HepG2 (cell line): ENCODE measurements at regions not wholly inside any gene's neighbourhood (a gene's known extent, or its start where the extent isn't known, plus 50 kb on each side); places are given as distances from the start of the nearest gene placed in this dataset.

Experiments used
- ATAC-seq: fragments of 200-7000 bp; cut with Tn5 transposase; 3 replicates; pipeline ENCODE4 v1.9.1; 2020; ENCODE audit warnings: mild to moderate bottlenecking, moderate library complexity
- BruUV-seq: library from RNA; stranded (reverse); fragments of 400-500 nt; replicated peaks from 2 replicates; lab custom pipeline; 2021; lab: Mats Ljungman, UMichigan
- CTCF ChIA-PET: fragments of 300-600 bp; formaldehyde crosslinking; extraction: SDS; loops from one replicate; lab custom pipeline; 2021; ENCODE audit warnings: low total read pairs, inconsistent platforms, low intra/inter-chr PET ratio; lab: Yijun Ruan, JAX
- POLR2A ChIA-PET: fragments of 350-600 bp; sonication (Branson Sonifier 250); formaldehyde crosslinking; loops from one replicate; lab custom pipeline; 2020; ENCODE audit warnings: antibody characterized with exemption, inconsistent platforms; lab: Yijun Ruan, JAX
- DNase-seq: peaks from one replicate; pipeline ENCODE4 v3.0.0-alpha.2; 2015; ENCODE audit warnings: low spot score
- FAIRE-seq: peaks from 3 replicates; lab custom pipeline; 2011; peaks lifted over from hg19 to GRCh38; lab: Jason Lieb, UNC
- H2AFZ ChIP-seq: one replicate; pipeline ENCODE4 v1.6.1; 2011; ENCODE audit warnings: low read length, inconsistent platforms
- H3K27ac ChIP-seq: fragments of 300-600 bp; 3 replicates; pipeline ENCODE4 v1.8.0; 2011; ENCODE audit warnings: mixed run types, mild to moderate bottlenecking, mixed read lengths, low read length, inconsistent platforms; ENCODE audit not compliant: insufficient read depth; ENCODE audit errors: extremely low read length
- H3K27me3 ChIP-seq, 2 experiments: fragments of 200-600 bp in 1 of 2; 2 replicates in 1 of 2; 3 replicates in 1 of 2; pipeline versions ENCODE4 v1.6.0 to v1.8.0; 2011; ENCODE audit warnings: low read length in 2 of 2, mild to moderate bottlenecking in 2 of 2, moderate library complexity in 2 of 2, inconsistent platforms in 1 of 2; ENCODE audit not compliant: insufficient read depth in 2 of 2, control insufficient read depth in 1 of 2
- H3K36me3 ChIP-seq, 2 experiments: fragments of 200-600 bp in 1 of 2; replicated peaks in 1 of 2; 2 replicates in 1 of 2; 3 replicates in 1 of 2; pipeline versions ENCODE4 v1.5.1 to v1.8.0; 2011; ENCODE audit warnings: low read length in 2 of 2, inconsistent platforms in 1 of 2; ENCODE audit not compliant: insufficient read depth in 2 of 2, control insufficient read depth in 1 of 2
- H3K4me1 ChIP-seq: 2 replicates; pipeline ENCODE4 v1.5.1; 2012; ENCODE audit warnings: low read length, inconsistent platforms; ENCODE audit not compliant: insufficient read depth
- H3K4me2 ChIP-seq: 2 replicates; pipeline ENCODE4 v1.6.0; 2011; ENCODE audit warnings: low read depth, low read length, inconsistent platforms
- H3K4me3 ChIP-seq, 3 experiments: fragments of 200-600 bp in 1 of 3; sonication (generic), shearing (Covaris generic) in 1 of 3; replicated peaks in 1 of 3; 2 replicates each; pipeline ENCODE4 v1.5.1; 2011 to 2016; ENCODE audit warnings: low read length in 3 of 3, inconsistent platforms in 2 of 3, low read depth in 2 of 3, mild to moderate bottlenecking in 2 of 3, control low read depth in 1 of 3, mixed read lengths in 1 of 3; ENCODE audit not compliant: insufficient read depth in 1 of 3
- H3K79me2 ChIP-seq: one replicate; pipeline ENCODE4 v1.6.1; 2011; ENCODE audit warnings: low read length, inconsistent platforms; ENCODE audit not compliant: insufficient read depth
- H3K9ac ChIP-seq: 2 replicates; pipeline ENCODE4 v1.6.0; 2011; ENCODE audit warnings: mild to moderate bottlenecking, low read depth, low read length, inconsistent platforms; ENCODE audit not compliant: insufficient read depth
- H3K9me3 ChIP-seq: 2 replicates; pipeline ENCODE4 v1.5.1; 2012; ENCODE audit warnings: mild to moderate bottlenecking, low read length
- H4K20me1 ChIP-seq: 2 replicates; pipeline ENCODE4 v1.6.0; 2011; ENCODE audit warnings: inconsistent platforms, mild to moderate bottlenecking, low read length, moderate library complexity; ENCODE audit not compliant: insufficient read depth
- CEBPB ChIP-seq: IDR thresholded peaks from 2 replicates; pipeline ENCODE4 v1.6.1; 2011; ENCODE audit warnings: low read depth, low read length, improper control_type of control experiment, borderline replicate concordance
- CENPX ChIP-seq: sonication (generic); formaldehyde crosslinking; IDR thresholded peaks from 2 replicates; pipeline ENCODE4 v1.9.0; 2021; ENCODE audit warnings: mild to moderate bottlenecking, missing genetic modification reagents, moderate library complexity
- FIP1L1 ChIP-seq: fragments of 200-400 bp; formaldehyde crosslinking; IDR thresholded peaks from 2 replicates; pipeline ENCODE4 v1.6.1; 2018; ENCODE audit warnings: low read depth, mild to moderate bottlenecking, low read length, moderate library complexity, borderline replicate concordance; ENCODE audit not compliant: insufficient read depth
- GMEB1 ChIP-seq: sonication (generic); formaldehyde crosslinking; IDR thresholded peaks from 2 replicates; pipeline ENCODE4 v1.5.1; 2020; ENCODE audit warnings: missing genetic modification reagents, mild to moderate bottlenecking, borderline replicate concordance
- NONO ChIP-seq, 2 experiments: fragments of 450-650 bp in 1 of 2; sonication (generic) in 1 of 2; formaldehyde crosslinking in 1 of 2; IDR thresholded peaks in 1 of 2; conservative IDR thresholded peaks in 1 of 2; 2 replicates each; pipeline versions ENCODE4 v1.6.1 to v1.8.0; 2017 to 2022; ENCODE audit warnings: mild to moderate bottlenecking in 1 of 2, missing genetic modification reagents in 1 of 2, moderate library complexity in 1 of 2
- PHB2 ChIP-seq: fragments of 450-650 bp; IDR thresholded peaks from 2 replicates; pipeline ENCODE4 v1.6.1; 2018; ENCODE audit not compliant: partially characterized antibody
- POLR2A ChIP-seq, 2 experiments: IDR thresholded peaks; 2 replicates each; pipeline ENCODE4 v1.6.1; 2011; ENCODE audit warnings: low read depth in 2 of 2, low read length in 2 of 2, mild to moderate bottlenecking in 1 of 2, moderate library complexity in 1 of 2; ENCODE audit not compliant: insufficient read depth in 1 of 2
- SETDB1 ChIP-seq: sonication (generic); formaldehyde crosslinking; IDR thresholded peaks from 2 replicates; pipeline ENCODE4 v1.5.1; 2020; ENCODE audit warnings: missing genetic modification reagents, mild to moderate bottlenecking, borderline replicate concordance
- TBP ChIP-seq: sonication (generic); formaldehyde crosslinking; IDR thresholded peaks from 2 replicates; pipeline ENCODE4 v1.5.0; 2020; ENCODE audit warnings: missing genetic modification reagents
- TEAD3 ChIP-seq: optimal IDR thresholded peaks from 2 replicates; pipeline ENCODE3; 2016; ENCODE audit warnings: borderline replicate concordance
- U2AF2 ChIP-seq: fragments of 200-400 bp; formaldehyde crosslinking; IDR thresholded peaks from 2 replicates; pipeline ENCODE4 v1.6.1; 2017; ENCODE audit warnings: low read depth, mild to moderate bottlenecking, low read length
- ZBTB37 ChIP-seq: sonication (generic); formaldehyde crosslinking; IDR thresholded peaks from 2 replicates; pipeline ENCODE4 v1.4.0; 2020; ENCODE audit warnings: mild to moderate bottlenecking, missing genetic modification reagents
- ZEB1 ChIP-seq: IDR thresholded peaks from 2 replicates; pipeline ENCODE4 v1.6.1; 2012; ENCODE audit warnings: mild to moderate bottlenecking, low read depth, inconsistent platforms; ENCODE audit not compliant: insufficient replicate concordance
- ZMAT3 ChIP-seq: sonication (generic); formaldehyde crosslinking; conservative IDR thresholded peaks from 2 replicates; pipeline ENCODE4 v1.7.0; 2021; ENCODE audit warnings: missing genetic modification reagents
- ZNF414 ChIP-seq: sonication (generic); formaldehyde crosslinking; IDR thresholded peaks from 2 replicates; pipeline ENCODE4 v1.5.0; 2020; ENCODE audit warnings: missing genetic modification reagents
- ZNF430 ChIP-seq: sonication (generic); formaldehyde crosslinking; IDR thresholded peaks from 2 replicates; pipeline ENCODE4 v1.9.0; 2021; ENCODE audit warnings: mild to moderate bottlenecking, missing genetic modification reagents
- ZNF644 ChIP-seq: IDR thresholded peaks from 2 replicates; pipeline ENCODE4 v1.6.1; 2016; ENCODE audit warnings: low read depth
- ZNF878 ChIP-seq: sonication (generic); formaldehyde crosslinking; IDR thresholded peaks from 2 replicates; pipeline ENCODE4 v1.8.1; 2023; ENCODE audit warnings: mild to moderate bottlenecking, missing genetic modification reagents, moderate library complexity
- ZSCAN29 ChIP-seq: sonication (generic); formaldehyde crosslinking; conservative IDR thresholded peaks from 2 replicates; pipeline ENCODE4 v1.4.0; 2020; ENCODE audit warnings: mild to moderate bottlenecking, missing genetic modification reagents
- ZXDC ChIP-seq: sonication (generic); formaldehyde crosslinking; IDR thresholded peaks from 2 replicates; pipeline ENCODE4 v1.5.0; 2020; ENCODE audit warnings: mild to moderate bottlenecking, missing genetic modification reagents
- WGBS: methylation state at CpG from one replicate; pipeline ENCODE4 v1.1.6; 2017; ENCODE audit warnings: low lambda C conversion rate; 5-methylcytosine and 5-hydroxymethylcytosine counted together
- in situ Hi-C: cut with HindIII; loops from 2 replicates; pipeline ENCODE4 v1.10.0; 2017; ENCODE audit warnings: low pct_unique_long_range_greater_than_20kb; ENCODE audit not compliant: extremely low pct_ligation_motif_present
- intact Hi-C: fragments of 100-400 bp; cut with micrococcal nuclease; formaldehyde crosslinking; loops from one replicate; pipeline ENCODE4 v1.10.0; 2022; ENCODE audit not compliant: unreplicated experiment

GRCh38 chr13:76764429-76764828 is 121.8 kb downstream of the KCTD12 start (continued):
- TF ChIP-seq PHB2, result no peak
- no peak for TF ChIP-seq ZNF878 (CRISPR knock-in tag)
- TF ChIP-seq POLR2A (IDR thresholded peaks at IDR 0.05; ENCODE audit: insufficient read depth in 1 of 2, low read depth in 2 of 2, low read length in 2 of 2), result no peak
- no peak for TF ChIP-seq ZSCAN29 (CRISPR knock-in tag)
- no peak for TF ChIP-seq TEAD3 (CRISPR knock-in tag)
- no peak for TF ChIP-seq ZNF430 (CRISPR knock-in tag)
- TF ChIP-seq TBP, result no peak
- no peak for TF ChIP-seq ZMAT3
- no peak for TF ChIP-seq ZBTB37 (CRISPR knock-in tag)
- TF ChIP-seq CEBPB, result no peak

GRCh38 chr13:76762721-76763120 is 123.5 kb downstream of the KCTD12 start:
- ChIA-PET CTCF (no interaction called here), POLR2A (no interaction called here)
- Histone ChIP-seq H3K79me2 (no peaks in the 10 kb centered on the region), H3K27me3 (no peaks in the 10 kb centered on the region), H3K4me3 (no peak overlapping the region), H3K9ac (no peak overlapping the region), H3K9me3 (no peaks in the 10 kb centered on the region), H3K4me1 (no peaks in the 10 kb centered on the region), H3K36me3 (no peaks in the 10 kb centered on the region), H4K20me1 (no peaks in the 10 kb centered on the region), H3K27ac (no peak overlapping the region), H3K4me2 (no peak overlapping the region), H2AFZ (no peak overlapping the region)
- ATAC-seq, result no peak
- in situ Hi-C loops (no loop called here), intact Hi-C loops (no loop called here)
- DNase-seq, result no peak
- WGBS, result 11% methylated on average over 2 of the region's 2 CpGs
- no TSS peak for BruUV-seq
- no peak for FAIRE-seq
- TF ChIP-seq CENPX (CRISPR knock-in tag) (no peak), NONO (IDR thresholded peaks at IDR 0.05) (no peak), NONO (CRISPR knock-in tag; conservative IDR thresholded peaks at IDR 0.05) (no peak), ZNF644 (CRISPR knock-in tag) (no peak), FIP1L1 (no peak), GMEB1 (CRISPR knock-in tag) (no peak), ZXDC (no peak), ZEB1 (no peak), ZNF414 (CRISPR knock-in tag) (no peak), U2AF2 (no peak), SETDB1 (CRISPR knock-in tag) (no peak)
